Activated T-cell treated with anti-CD3 and anti-CD28 coated beads, Interleukin-2, amount 50 U/mL, for 72 hours (primary cell): ENCODE measurements at regions not wholly inside any gene's neighbourhood (a gene's known extent, or its start where the extent isn't known, plus 50 kb on each side); places are given as distances from the start of the nearest gene placed in this dataset.
A peak's percentile ranks its signal among the peaks of the same experiment; 100 is the strongest.

ENCODE experiments used
- ATAC-seq, 2 donors: fragments of 150-1000 bp; cut with Tn5 transposase; replicated peaks in 1 of 2; 2 replicates each; pipeline ENCODE4 v1.10.0; 2021; ENCODE audit warnings: moderate library complexity in 2 of 2, mild to moderate bottlenecking in 1 of 2
- DNase-seq, 2 donors: peaks; one replicate each; pipeline ENCODE4 v3.0.0; 2021 to 2022; ENCODE audit warnings: mixed read lengths in 1 of 2
- H3K27ac Mint-ChIP-seq: one replicate; pipeline ENCODE4 v1.8.0; 2022; ENCODE audit warnings: mild to moderate bottlenecking, moderate library complexity, mixed read lengths
- H3K27me3 Mint-ChIP-seq: one replicate; pipeline ENCODE4 v1.8.0; 2022; ENCODE audit warnings: low read depth, mixed read lengths
- H3K36me3 Mint-ChIP-seq, 2 donors: one replicate each; pipeline ENCODE4 v1.8.0; 2022; ENCODE audit warnings: mixed read lengths in 2 of 2, mild to moderate bottlenecking in 1 of 2; ENCODE audit not compliant: insufficient read depth in 2 of 2
- H3K4me1 Mint-ChIP-seq: one replicate; pipeline ENCODE4 v1.8.0; 2022; ENCODE audit warnings: low read depth, mixed read lengths
- H3K4me3 Mint-ChIP-seq, 2 donors: one replicate each; pipeline ENCODE4 v1.8.0; 2022; ENCODE audit warnings: mild to moderate bottlenecking in 2 of 2, mixed read lengths in 2 of 2, moderate library complexity in 2 of 2
- H3K9me3 Mint-ChIP-seq, 2 donors: one replicate each; pipeline ENCODE4 v1.8.0; 2022; ENCODE audit warnings: mixed read lengths in 2 of 2

DNA sequence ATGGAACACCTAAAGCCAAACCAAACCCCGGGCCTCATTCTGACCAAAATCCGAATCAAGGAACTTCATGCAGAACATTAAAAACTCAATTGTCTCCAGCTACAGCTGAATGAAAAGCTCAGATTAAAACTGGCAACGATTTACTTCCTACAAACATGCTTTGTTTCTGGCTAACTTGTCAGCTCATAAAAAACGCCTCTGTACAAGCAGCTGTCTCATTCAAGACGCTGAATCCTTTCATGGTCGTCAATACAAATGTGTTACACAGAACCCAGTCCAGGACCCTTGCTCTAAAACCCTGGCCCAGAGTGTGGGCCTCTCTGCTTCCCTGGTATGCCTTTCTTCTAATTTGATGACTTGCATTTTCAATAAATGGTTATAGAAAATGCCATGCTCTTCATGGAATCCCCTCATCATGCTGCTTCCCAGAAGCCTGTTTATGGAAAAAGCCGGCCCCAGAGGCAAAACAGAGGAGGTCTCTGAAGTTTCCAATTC, 183.1 kb downstream of the PHLDA1 start:
- no peak overlapping the region for H3K27ac Mint-ChIP-seq
- peaks cover 1 to 6% of the 10 kb centered on the region in 2 donors for H3K9me3 Mint-ChIP-seq
- H3K4me1 Mint-ChIP-seq = no peaks in the 10 kb centered on the region
- H3K36me3 Mint-ChIP-seq = peaks cover 0 to 3% of the 10 kb centered on the region in 2 donors
- no peak for ATAC-seq
- H3K27me3 Mint-ChIP-seq = peaks cover 52% of the 10 kb centered on the region
- no peak for DNase-seq
- no peak overlapping the region for H3K4me3 Mint-ChIP-seq

GRCh38 chr12:75846102-75846501, 185.5 kb downstream of the PHLDA1 start:
- Mint-ChIP-seq H3K9me3 (peaks cover 1 to 6% of the 10 kb centered on the region in 2 donors), H3K27me3 (peaks cover 47% of the 10 kb centered on the region), H3K27ac (no peak overlapping the region), H3K4me3 (no peak overlapping the region), H3K36me3 (peaks cover 0 to 3% of the 10 kb centered on the region in 2 donors), H3K4me1 (no peaks in the 10 kb centered on the region)
- DNase-seq (no peak), ATAC-seq (no peak)

DNA sequence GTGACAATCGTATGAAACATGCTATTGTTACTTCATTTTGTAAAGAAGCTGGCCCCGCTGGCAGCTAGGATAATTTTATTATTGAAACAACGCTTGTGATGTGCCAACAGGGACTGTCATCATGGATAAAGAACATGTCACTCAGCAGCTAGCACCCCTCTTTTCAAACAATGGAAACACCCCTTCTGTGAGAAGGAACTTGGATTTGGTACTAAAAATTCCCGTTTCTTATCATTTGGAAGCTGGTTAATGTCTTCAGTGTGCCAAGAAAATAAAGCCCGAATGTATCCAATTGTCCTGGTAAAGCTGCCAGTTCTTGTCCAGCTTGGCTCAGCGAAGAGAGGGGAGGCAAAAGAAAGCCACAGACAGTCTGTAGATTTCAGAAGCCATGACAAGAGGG, 186.6 kb downstream of the PHLDA1 start:
- Mint-ChIP-seq H3K9me3 (peaks cover 1 to 6% of the 10 kb centered on the region in 2 donors), H3K36me3 (peaks cover 0 to 3% of the 10 kb centered on the region in 2 donors), H3K4me1 (no peaks in the 10 kb centered on the region), H3K4me3 (no peak overlapping the region), H3K27ac (no peak overlapping the region), H3K27me3 (peaks cover 44% of the 10 kb centered on the region)
- ATAC-seq = no peak
- DNase-seq = no peak

- peaks cover 42% of the 10 kb centered on the region for H3K27me3 Mint-ChIP-seq
- ATAC-seq = no peak
- peaks cover 0 to 3% of the 10 kb centered on the region in 2 donors for H3K36me3 Mint-ChIP-seq
- no peak overlapping the region for H3K27ac Mint-ChIP-seq
- no peak overlapping the region for H3K4me3 Mint-ChIP-seq
- DNase-seq = no peak
- H3K4me1 Mint-ChIP-seq = no peaks in the 10 kb centered on the region
- peaks cover 3 to 6% of the 10 kb centered on the region in 2 donors for H3K9me3 Mint-ChIP-seq
Observed at GRCh38 chr12:75844049-75844770, 187.4 kb downstream of the PHLDA1 start.

- peaks cover 4 to 6% of the 10 kb centered on the region in 2 donors for H3K9me3 Mint-ChIP-seq
- no peak for ATAC-seq
- no peak for DNase-seq
- H3K4me1 Mint-ChIP-seq = no peaks in the 10 kb centered on the region
- H3K27ac Mint-ChIP-seq = no peak overlapping the region
- H3K27me3 Mint-ChIP-seq = peaks cover 39% of the 10 kb centered on the region
- peaks cover 0 to 3% of the 10 kb centered on the region in 2 donors for H3K36me3 Mint-ChIP-seq
- no peak overlapping the region for H3K4me3 Mint-ChIP-seq
Observed at GRCh38 chr12:75842090-75842489, 189.5 kb downstream of the PHLDA1 start.

DNA sequence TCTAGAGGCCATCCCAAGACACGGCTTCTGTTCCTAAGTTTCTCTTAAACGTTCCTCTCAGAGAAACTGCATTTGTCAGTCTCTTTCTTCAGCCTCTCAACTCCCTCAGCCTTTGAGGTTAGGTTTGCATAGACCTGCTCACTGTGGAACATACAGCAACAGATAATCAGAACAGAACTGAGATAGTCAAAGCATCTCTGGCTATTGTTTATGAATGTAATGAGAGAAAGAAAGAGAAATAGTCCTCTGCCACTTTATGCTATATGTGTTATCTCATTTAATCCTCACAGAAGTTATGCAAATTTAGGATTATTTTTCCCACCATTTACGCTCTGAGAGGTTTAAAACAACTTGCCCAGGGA, 190.6 kb downstream of the PHLDA1 start:
- Mint-ChIP-seq H3K36me3 (no peaks in the 10 kb centered on the region), H3K4me1 (no peaks in the 10 kb centered on the region), H3K27ac (no peak overlapping the region), H3K27me3 (peaks cover 38% of the 10 kb centered on the region), H3K4me3 (no peak overlapping the region), H3K9me3 (peaks cover 2 to 3% of the 10 kb centered on the region in 2 donors)
- ATAC-seq = no peak
- DNase-seq = no peak

- no peak overlapping the region for H3K27ac Mint-ChIP-seq
- H3K27me3 Mint-ChIP-seq = peaks cover 47% of the 10 kb centered on the region
- DNase-seq = no peak
- ATAC-seq = peak; percentile 24 to 47
- H3K4me1 Mint-ChIP-seq = no peaks in the 10 kb centered on the region
- no peaks in the 10 kb centered on the region for H3K36me3 Mint-ChIP-seq
- H3K4me3 Mint-ChIP-seq = no peak overlapping the region
- peaks cover 0 to 5% of the 10 kb centered on the region in 2 donors for H3K9me3 Mint-ChIP-seq
Observed at GRCh38 chr12:75838309-75838708, 193.3 kb downstream of the PHLDA1 start.

DNA sequence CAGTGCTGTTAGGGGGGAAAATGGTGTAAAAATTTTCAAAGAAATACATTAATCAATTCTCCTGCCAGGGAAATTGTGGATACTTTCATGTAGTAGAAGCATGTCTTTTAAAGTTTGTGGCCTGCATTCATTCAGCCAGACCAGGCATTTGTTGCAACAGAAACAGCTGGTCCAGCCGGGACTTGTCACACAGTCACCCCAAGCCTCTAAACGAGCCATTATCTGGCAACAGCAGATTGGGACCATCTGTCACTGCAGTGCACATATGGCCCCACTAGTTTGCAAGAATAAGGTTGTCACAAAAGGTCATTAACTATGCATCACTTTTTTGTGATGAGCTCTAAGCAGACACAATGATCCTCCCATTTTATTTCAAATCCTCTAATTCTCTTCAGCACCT, 193.9 kb downstream of the PHLDA1 start:
- no peak for ATAC-seq
- peaks cover 53% of the 10 kb centered on the region for H3K27me3 Mint-ChIP-seq

DNA sequence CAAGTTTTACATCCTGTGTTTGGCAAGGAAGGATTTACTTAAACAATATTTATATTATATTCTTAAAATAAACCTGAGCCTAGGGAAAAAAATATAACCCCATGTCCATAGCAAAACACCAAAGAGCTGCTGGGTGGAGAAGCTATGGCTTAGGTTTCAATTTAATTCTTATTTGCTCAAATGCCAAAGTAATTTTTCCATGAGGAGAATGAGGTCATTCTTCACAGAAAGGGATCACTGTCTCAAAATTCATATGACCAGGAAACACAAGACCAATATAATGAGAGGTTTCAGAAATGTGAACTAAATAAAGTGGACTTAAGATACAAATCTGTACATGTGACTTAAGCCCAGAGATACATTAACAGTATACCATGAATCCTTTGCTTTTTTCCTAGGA, 195.0 kb downstream of the PHLDA1 start:
- ATAC-seq (no peak), DNase-seq (no peak)
- Mint-ChIP-seq H3K27ac (no peak overlapping the region), H3K4me1 (no peaks in the 10 kb centered on the region), H3K9me3 (peaks cover 0 to 5% of the 10 kb centered on the region in 2 donors), H3K27me3 (peaks cover 51% of the 10 kb centered on the region), H3K36me3 (no peaks in the 10 kb centered on the region), H3K4me3 (no peak overlapping the region)

More for the DNA sequence above, 193.9 kb downstream of the PHLDA1 start:
- no peaks in the 10 kb centered on the region for H3K4me1 Mint-ChIP-seq
- no peaks in the 10 kb centered on the region for H3K36me3 Mint-ChIP-seq
- no peak overlapping the region for H3K4me3 Mint-ChIP-seq
- H3K27ac Mint-ChIP-seq = no peak overlapping the region
- H3K9me3 Mint-ChIP-seq = peaks cover 0 to 5% of the 10 kb centered on the region in 2 donors
- no peak for DNase-seq

GRCh38 chr12:75834591-75834990, 197.0 kb downstream of the PHLDA1 start:
- Mint-ChIP-seq H3K4me3 (no peak overlapping the region), H3K4me1 (no peaks in the 10 kb centered on the region), H3K27ac (no peak overlapping the region), H3K27me3 (peaks cover 47% of the 10 kb centered on the region), H3K36me3 (no peaks in the 10 kb centered on the region), H3K9me3 (peaks cover 0 to 3% of the 10 kb centered on the region in 2 donors)
- DNase-seq (no peak), ATAC-seq (no peak)

DNA sequence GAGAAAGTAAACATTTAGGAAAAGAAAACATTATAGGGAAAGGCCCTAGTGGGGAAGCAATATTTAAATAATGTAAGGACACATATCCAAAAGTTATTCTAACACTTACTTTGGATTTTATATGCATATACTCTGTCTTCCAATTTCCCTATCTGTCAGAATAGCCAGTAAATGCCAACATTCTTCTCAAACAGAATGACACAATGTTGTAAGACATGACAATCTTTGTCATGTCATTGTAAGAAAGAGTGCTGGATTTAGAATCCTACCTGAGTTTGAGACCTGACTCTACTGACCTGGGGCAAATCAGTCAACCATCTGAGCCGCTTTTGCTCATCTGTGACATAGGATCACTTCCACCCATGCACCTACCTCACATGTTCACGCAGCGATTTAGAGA, 198.3 kb downstream of the PHLDA1 start:
- Mint-ChIP-seq H3K36me3 (no peaks in the 10 kb centered on the region), H3K4me3 (no peak overlapping the region), H3K27ac (no peak overlapping the region), H3K27me3 (peaks cover 50% of the 10 kb centered on the region), H3K9me3 (peaks cover 2% of the 10 kb centered on the region in 2 donors), H3K4me1 (no peaks in the 10 kb centered on the region)
- ATAC-seq = no peak
- no peak for DNase-seq

GRCh38 chr12:75831402-75831801, 200.2 kb downstream of the PHLDA1 start:
- Mint-ChIP-seq H3K27me3 (peaks cover 50% of the 10 kb centered on the region), H3K27ac (no peak overlapping the region), H3K4me1 (no peaks in the 10 kb centered on the region), H3K36me3 (no peaks in the 10 kb centered on the region), H3K4me3 (no peak overlapping the region), H3K9me3 (peaks cover 2% of the 10 kb centered on the region in 2 donors)
- ATAC-seq (no peak), DNase-seq (no peak)

DNA sequence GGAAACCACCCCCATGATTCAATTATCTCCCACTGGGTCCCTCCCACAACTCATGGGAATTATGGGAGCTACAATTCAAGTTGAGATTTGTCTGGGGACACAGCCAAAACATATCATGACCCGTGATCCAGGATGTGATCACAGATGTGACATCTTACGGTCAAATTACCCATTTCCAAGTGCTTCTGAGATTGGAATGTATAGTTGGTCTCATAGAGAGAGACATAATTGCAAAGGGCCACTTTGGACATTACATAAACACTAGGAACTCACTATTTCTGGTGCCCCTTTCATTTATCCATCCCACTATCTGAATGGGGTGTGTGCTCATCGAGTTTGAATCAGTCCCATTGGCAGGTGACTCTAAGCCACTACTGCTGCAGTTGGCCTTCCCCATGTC, 204.5 kb downstream of the PHLDA1 start:
- Mint-ChIP-seq H3K27ac (no peak overlapping the region), H3K36me3 (no peaks in the 10 kb centered on the region), H3K4me1 (no peaks in the 10 kb centered on the region), H3K27me3 (peaks cover 15% of the 10 kb centered on the region), H3K9me3 (peaks cover 0 to 2% of the 10 kb centered on the region in 2 donors), H3K4me3 (no peak overlapping the region)
- no peak for ATAC-seq
- DNase-seq = no peak

GRCh38 chr12:75825686-75826085, 205.9 kb downstream of the PHLDA1 start:
- Mint-ChIP-seq H3K27me3 (peaks cover 11% of the 10 kb centered on the region), H3K4me1 (no peaks in the 10 kb centered on the region), H3K4me3 (no peak overlapping the region), H3K9me3 (peaks cover 0 to 2% of the 10 kb centered on the region in 2 donors), H3K27ac (no peak overlapping the region), H3K36me3 (no peaks in the 10 kb centered on the region)
- DNase-seq = no peak
- no peak for ATAC-seq
